HG02798 (cell line): ENCODE measurements at regions not wholly inside any gene's neighbourhood (a gene's known extent, or its start where the extent isn't known, plus 50 kb on each side); places are given as distances from the start of the nearest gene placed in this dataset.

Experiments
- ATAC-seq: cut with Tn5 transposase; IDR thresholded peaks from one replicate; pipeline ENCODE4 v1.9.1; 2021; ENCODE audit warnings: mild to moderate bottlenecking; ENCODE audit not compliant: unreplicated experiment, poor library complexity

GRCh38 chr14:31963587-31963986, 113.5 kb upstream of the ARHGAP5 start:
- no peak for ATAC-seq

GRCh38 chr14:31964490-31964889, 112.6 kb upstream of the ARHGAP5 start:
- no peak for ATAC-seq

GRCh38 chr14:31965071-31965734, 111.9 kb upstream of the ARHGAP5 start:
- no peak for ATAC-seq

DNA sequence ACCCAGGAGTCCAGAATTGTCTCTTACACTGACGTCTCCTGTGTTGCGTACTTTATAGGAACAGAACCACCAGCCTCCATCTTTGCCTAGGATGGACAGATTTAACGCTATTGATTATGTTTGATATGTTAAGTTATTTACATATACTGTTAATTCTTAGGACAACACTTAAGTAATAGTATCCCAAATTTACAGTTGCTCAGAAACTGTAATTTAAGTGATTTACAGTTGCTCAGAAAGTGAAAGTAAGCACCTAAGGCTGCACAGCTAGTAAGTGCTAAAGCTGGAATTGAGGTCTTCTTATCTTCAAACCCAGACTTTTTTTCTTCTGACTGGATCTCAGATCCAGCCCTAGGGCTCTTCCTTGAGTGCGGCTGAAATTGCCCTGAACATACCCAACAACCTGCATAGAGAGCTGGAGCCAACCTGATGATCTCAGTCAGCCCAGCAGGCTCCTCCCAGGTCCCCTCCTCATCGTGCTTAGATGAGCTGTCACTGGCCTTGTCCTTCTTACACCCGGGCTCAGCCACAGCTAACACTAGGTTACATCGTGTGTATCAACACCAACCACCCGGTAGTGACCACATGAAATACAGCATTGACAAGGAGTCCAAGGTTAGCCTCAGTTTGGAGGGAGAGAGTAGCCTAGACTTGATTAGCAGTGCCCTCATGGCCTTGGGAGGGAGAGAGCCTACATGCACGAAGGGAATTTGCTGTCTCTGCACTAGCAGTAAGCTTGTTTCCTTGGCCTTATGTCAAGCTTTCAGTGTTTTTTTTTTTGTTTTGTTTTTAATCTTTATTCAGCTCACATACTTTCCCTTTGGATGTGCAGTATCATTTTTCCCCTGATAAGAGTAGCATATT, 111.1 kb upstream of the ARHGAP5 start:
- no peak for ATAC-seq

GRCh38 chr14:31966896-31967668, 110.0 kb upstream of the ARHGAP5 start:
- ATAC-seq = no peak

- ATAC-seq = no peak
Measured at GRCh38 chr14:31967669-31967975, 109.5 kb upstream of the ARHGAP5 start.

DNA sequence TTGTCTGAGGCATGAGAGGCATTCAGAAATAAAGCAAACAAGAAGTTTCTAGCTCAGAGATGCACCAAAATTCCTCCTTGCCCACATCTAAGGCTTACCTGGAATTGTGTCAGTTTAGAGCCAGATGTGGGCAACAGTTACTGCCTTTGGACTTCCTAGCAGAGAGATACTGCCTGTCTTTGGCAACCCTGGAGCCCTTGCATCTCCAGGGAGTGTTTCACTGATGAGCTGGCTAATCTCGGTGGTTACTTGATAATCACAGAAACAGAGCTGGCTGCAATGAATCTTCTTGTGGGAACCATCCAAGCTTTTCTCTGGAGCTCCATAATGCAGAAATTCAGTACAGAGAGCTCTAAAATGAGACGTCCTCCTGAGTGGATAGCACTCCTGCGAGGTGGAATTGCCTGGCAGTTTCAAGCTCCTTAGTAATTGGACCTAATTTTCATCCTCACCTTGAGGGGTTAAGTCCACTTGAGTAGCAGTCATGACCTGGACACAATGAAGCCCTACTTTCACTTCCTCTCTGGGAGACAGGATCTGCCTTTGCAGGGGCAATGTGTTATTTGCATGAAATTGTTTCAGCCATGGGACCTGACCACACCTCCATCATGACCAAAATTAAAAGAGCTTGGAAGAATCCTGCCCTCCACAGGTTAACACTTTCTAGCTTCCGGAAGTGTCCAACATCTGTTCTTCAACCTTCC, 108.8 kb upstream of the ARHGAP5 start:
- ATAC-seq = peak; percentile 42

DNA sequence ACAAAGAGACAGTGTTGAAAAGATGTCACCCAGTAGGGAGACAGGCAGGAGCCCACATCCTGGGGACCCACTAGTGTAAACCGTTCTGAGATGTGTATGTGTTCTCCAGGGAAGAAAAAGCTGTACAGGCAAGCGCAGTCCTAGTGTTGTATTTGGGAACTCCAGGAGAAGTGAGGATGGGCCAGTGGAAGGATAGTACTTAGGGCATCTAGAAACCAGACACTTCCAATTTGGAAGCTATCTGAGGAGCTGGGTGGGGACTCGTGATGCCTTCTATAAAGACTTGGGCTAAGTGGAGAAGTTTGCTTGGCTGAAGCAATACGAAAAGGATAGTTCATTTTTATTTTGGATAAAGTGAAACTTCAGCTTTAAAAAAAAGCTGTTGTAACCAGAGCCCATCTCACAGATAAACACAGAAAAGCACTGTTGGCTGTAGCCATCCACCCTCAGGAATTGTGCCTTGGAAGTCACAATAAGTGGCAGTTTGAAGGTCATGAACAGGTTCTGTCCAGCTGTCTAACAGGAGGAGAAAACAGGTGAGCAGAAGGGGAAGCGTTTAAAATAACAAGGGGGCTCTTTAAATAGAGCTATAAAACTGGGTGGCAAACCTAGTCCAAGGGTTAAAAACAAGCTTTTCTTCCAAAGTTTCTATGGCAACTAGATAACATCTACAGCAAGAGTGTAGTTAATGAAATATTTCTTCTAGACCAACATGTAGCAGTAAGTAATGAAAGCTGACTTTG, 108.0 kb upstream of the ARHGAP5 start:
- no peak for ATAC-seq

- no peak for ATAC-seq
Measured at GRCh38 chr14:31969699-31970240, 107.3 kb upstream of the ARHGAP5 start.

GRCh38 chr14:31970744-31971143, 106.4 kb upstream of the ARHGAP5 start:
- ATAC-seq = no peak

DNA sequence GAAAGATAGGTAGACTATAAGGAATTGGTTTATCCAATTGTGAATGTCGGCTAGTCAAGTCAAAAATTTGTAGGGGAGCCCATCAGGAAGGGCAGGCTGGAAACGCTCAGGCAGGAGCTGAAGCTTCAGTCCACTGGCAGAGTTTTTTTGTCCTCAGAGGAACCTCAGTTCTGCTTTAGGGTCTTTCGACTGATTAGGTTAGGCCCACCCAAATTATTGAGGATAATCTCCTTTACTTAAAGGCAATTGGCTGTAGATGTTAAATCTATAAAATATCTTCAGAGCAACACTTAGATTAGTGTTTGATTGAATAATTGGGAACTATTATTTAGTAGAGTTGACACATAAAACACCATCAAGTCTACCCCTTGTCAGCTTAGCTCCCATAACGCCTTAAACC, 105.5 kb upstream of the ARHGAP5 start:
- no peak for ATAC-seq

- no peak for ATAC-seq
Measured at GRCh38 chr14:31977001-31977556, 100.0 kb upstream of the ARHGAP5 start.

- ATAC-seq = no peak
Measured at GRCh38 chr14:31978423-31978822, 98.7 kb upstream of the ARHGAP5 start.

- ATAC-seq = no peak
Measured at GRCh38 chr14:31982642-31983041, 94.5 kb upstream of the ARHGAP5 start.

DNA sequence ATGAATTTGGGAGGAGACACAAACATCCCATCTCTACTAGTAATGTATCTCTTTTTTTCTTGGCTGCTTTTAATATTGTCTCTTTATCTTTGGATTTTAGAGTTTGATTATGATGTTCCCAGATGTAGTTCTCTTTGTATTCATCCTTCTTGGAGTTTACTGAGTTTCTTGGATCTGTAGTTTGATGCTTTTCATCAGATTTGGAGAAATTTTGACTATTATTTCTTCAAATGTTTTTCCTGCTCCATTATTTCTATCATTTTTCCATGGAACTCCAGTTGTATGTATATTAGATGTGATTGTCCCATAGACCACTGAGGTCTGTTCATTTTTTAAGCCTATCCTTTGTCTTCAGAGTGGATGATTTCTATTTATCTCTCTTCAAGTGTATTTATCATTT, 90.7 kb upstream of the ARHGAP5 start:
- ATAC-seq = no peak

DNA sequence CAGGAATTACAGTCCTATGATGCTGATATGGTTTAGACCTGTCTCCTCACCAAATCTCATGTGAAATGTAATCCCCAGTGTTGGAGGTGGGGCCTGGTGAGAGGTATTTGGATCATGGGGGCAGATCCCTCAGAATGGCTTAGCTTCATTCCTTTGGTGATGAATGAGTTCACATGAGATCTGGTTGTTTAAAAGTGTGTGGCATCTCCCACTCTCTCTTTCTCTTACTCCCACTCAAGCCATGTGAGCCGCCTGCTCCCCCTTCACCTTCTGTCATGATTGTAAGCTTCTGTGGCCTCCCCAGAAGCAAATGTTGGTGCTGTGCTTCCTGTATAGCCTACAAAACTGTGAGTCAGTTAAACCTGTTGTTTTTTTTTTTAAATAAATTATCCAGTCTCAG, 89.4 kb upstream of the ARHGAP5 start:
- ATAC-seq = no peak

- ATAC-seq = no peak
Measured at GRCh38 chr14:31988244-31988643, 88.9 kb upstream of the ARHGAP5 start.

GRCh38 chr14:31990183-31990857, 86.8 kb upstream of the ARHGAP5 start:
- ATAC-seq = no peak
